Kidney epithelial cell (primary cell): ENCODE measurements at regions not wholly inside any gene's neighbourhood (a gene's known extent, or its start where the extent isn't known, plus 50 kb on each side); places are given as distances from the start of the nearest gene placed in this dataset.

Experiments
- DNase-seq: peaks from one replicate; pipeline ENCODE4 v3.0.0-alpha.2; 2010; ENCODE audit warnings: low read depth
- H3K27me3 ChIP-seq: 2 replicates; pipeline ENCODE4 v1.6.0; 2011; ENCODE audit warnings: low read length; ENCODE audit not compliant: control insufficient read depth, insufficient read depth
- H3K36me3 ChIP-seq: 2 replicates; pipeline ENCODE4 v1.5.1; 2011; ENCODE audit warnings: low read length; ENCODE audit not compliant: control insufficient read depth, insufficient read depth
- H3K4me3 ChIP-seq: 2 replicates; pipeline ENCODE4 v1.5.1; 2011; ENCODE audit warnings: low read depth, mild to moderate bottlenecking, control low read depth, low read length
- CTCF ChIP-seq: IDR thresholded peaks from 2 replicates; pipeline ENCODE4 v1.5.1; 2011; ENCODE audit warnings: mild to moderate bottlenecking, moderate library complexity, low read length, control low read depth, inconsistent platforms; ENCODE audit not compliant: insufficient read depth, poor library complexity, severe bottlenecking

DNA sequence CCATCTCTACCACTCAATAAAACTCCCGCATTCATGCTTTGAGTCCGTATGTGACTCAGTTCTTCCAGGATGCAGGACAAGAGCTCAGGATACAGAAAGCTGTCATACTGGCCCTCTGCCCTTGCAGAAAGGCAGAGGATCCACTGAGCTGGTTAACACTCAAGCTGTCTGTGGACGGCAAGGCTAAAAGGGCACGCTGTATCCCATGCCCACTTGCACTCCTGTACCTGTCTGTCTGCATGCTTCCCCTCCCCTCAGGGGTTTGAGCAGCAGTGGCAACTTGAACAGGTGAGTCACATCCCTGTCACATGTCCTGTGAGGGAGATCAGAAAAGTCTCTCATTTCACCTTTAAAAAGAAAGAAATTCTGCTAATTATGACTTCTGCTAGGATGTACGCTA is 293.8 kb downstream of the HS3ST3B1 start:
- H3K36me3 ChIP-seq, result no peaks in the 10 kb centered on the region
- H3K27me3 ChIP-seq, result no peaks in the 10 kb centered on the region
- no peak for TF ChIP-seq CTCF
- no peak for DNase-seq
- no peak overlapping the region for H3K4me3 ChIP-seq

DNA sequence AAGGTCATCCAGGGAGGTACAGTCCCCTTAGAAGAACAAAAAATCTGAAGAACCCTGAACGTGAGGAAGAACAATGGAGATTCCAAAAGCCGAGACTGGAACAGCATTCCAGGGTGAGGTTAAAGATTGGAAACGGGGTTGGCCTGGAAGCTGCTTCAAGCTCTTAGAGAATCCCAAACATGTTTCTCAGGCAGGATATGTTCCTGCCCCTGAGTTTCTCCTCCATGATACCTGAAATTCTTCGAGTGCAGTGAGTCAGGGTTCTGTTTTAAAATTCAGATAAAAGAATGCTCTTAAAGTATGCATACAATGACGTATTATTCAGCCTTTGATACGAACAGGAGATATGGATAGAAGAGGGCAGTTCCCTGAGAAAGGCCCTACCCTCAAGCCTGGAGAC is 293.1 kb downstream of the HS3ST3B1 start:
- Histone ChIP-seq H3K36me3 (no peaks in the 10 kb centered on the region), H3K27me3 (no peaks in the 10 kb centered on the region), H3K4me3 (no peak overlapping the region)
- TF ChIP-seq CTCF, result no peak
- no peak for DNase-seq

GRCh38 chr17:14590459-14591250 is 289.8 kb downstream of the HS3ST3B1 start:
- no peak overlapping the region for H3K4me3 ChIP-seq
- DNase-seq, result no peak
- no peaks in the 10 kb centered on the region for H3K36me3 ChIP-seq
- no peak for TF ChIP-seq CTCF
- H3K27me3 ChIP-seq, result no peaks in the 10 kb centered on the region

GRCh38 chr17:14585099-14585498 is 284.2 kb downstream of the HS3ST3B1 start:
- Histone ChIP-seq H3K27me3 (no peaks in the 10 kb centered on the region), H3K4me3 (no peak overlapping the region), H3K36me3 (no peaks in the 10 kb centered on the region)
- no peak for DNase-seq
- TF ChIP-seq CTCF, result no peak

- Histone ChIP-seq H3K36me3 (no peaks in the 10 kb centered on the region), H3K4me3 (no peak overlapping the region), H3K27me3 (no peaks in the 10 kb centered on the region)
- TF ChIP-seq CTCF, result no peak
- DNase-seq, result no peak
Measured at GRCh38 chr17:14582996-14583395, 282.1 kb downstream of the HS3ST3B1 start.
